ENCODE measurements at regions not wholly inside any gene's neighbourhood (a gene's known extent, or its start where the extent isn't known, plus 50 kb on each side); places are given as distances from the start of the nearest gene placed in this dataset.

DNA sequence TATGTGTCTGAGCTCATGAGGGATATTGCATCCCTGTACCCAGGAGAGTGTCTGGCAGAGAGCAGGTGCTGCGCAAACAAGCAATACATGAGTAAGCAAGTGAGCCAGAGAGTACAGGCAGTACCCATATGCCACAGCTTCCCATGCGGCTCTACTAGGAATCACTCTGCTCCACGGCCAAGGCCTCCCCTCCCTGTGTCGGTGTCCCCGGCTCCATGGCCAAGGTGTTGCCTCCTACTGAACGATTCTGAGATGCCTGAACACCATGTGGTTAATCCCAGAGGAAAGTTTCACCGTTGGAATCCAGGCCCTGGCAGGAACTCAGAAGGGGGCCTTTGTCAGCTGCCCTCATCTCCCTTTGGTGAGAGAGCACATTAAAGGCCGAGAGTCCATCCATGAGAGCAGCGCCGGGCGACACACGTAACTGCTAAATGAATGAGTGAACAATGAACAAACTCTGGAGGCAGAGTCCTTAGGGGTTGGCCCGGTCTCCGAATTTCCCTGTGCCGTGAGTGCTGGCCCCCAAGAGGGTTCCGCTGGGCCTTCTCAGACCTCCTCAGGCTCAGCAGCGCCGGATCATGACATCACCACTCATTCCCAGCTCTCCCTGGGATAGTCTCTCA lies 136.0 kb upstream of the FAM20C start:
- no peaks in the 10 kb centered on the region for H4K20me1 ChIP-seq (ENCODE audit: insufficient read depth, poor library complexity, severe bottlenecking)
- H3K36me3 ChIP-seq (replicated peaks; ENCODE audit: insufficient read depth, low read depth), result no peaks in the 10 kb centered on the region
- no peak overlapping the region for H3K4me3 ChIP-seq
- no peaks in the 10 kb centered on the region for H3K4me1 ChIP-seq (ENCODE audit: insufficient read depth)
- no peak for TF ChIP-seq EZH2 (IDR thresholded peaks at IDR 0.05; ENCODE audit: borderline replicate concordance)
- TF ChIP-seq, protein P1, sequence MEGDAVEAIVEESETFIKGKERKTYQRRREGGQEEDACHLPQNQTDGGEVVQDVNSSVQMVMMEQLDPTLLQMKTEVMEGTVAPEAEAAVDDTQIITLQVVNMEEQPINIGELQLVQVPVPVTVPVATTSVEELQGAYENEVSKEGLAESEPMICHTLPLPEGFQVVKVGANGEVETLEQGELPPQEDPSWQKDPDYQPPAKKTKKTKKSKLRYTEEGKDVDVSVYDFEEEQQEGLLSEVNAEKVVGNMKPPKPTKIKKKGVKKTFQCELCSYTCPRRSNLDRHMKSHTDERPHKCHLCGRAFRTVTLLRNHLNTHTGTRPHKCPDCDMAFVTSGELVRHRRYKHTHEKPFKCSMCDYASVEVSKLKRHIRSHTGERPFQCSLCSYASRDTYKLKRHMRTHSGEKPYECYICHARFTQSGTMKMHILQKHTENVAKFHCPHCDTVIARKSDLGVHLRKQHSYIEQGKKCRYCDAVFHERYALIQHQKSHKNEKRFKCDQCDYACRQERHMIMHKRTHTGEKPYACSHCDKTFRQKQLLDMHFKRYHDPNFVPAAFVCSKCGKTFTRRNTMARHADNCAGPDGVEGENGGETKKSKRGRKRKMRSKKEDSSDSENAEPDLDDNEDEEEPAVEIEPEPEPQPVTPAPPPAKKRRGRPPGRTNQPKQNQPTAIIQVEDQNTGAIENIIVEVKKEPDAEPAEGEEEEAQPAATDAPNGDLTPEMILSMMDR (IDR thresholded peaks at IDR 0.05; ENCODE audit: poor library complexity), result no peak
- TF ChIP-seq EZH2phosphoT487 (IDR thresholded peaks at IDR 0.05; ENCODE audit: low read depth, severe bottlenecking, unreplicated experiment), result no peak
- H3K4me2 ChIP-seq, result no peak overlapping the region
- H3K27me3 ChIP-seq, result no peaks in the 10 kb centered on the region
- 89% methylated on average over 18 of the region's 18 CpGs for WGBS (ENCODE audit: low lambda C conversion rate, missing lambda C conversion rate)
- no peaks in the 10 kb centered on the region for H3K79me2 ChIP-seq
- H2AFZ ChIP-seq, result no peak overlapping the region
- H3K27ac ChIP-seq, result no peak overlapping the region
- H3K9me2 ChIP-seq (replicated peaks; ENCODE audit: insufficient read depth), result no peaks in the 10 kb centered on the region
- H3K9me3 ChIP-seq (ENCODE audit: low read depth), result no peaks in the 10 kb centered on the region
- DNase-seq (ENCODE audit: low spot score), result no peak

DNA sequence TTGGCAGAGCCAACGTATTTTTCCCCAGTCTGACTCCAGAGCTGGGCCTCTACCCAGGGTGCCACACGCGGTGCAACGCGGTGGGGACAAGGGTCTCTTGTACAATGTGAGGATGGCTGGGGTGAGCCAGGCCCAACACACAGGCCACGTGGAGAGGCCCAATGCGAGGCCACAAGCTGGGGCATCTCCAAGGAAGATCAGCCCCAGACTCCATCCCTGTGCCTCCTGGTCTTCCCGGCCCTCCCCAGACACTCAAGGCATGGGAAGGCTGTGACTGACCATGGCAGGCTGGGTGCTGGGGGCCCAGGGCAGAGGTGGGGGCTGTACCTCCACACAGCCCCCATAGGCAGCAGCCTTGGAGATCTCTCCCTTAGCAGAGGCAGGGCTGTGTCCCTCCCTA lies 135.3 kb upstream of the FAM20C start:
- no peak for DNase-seq (ENCODE audit: low spot score)

DNA sequence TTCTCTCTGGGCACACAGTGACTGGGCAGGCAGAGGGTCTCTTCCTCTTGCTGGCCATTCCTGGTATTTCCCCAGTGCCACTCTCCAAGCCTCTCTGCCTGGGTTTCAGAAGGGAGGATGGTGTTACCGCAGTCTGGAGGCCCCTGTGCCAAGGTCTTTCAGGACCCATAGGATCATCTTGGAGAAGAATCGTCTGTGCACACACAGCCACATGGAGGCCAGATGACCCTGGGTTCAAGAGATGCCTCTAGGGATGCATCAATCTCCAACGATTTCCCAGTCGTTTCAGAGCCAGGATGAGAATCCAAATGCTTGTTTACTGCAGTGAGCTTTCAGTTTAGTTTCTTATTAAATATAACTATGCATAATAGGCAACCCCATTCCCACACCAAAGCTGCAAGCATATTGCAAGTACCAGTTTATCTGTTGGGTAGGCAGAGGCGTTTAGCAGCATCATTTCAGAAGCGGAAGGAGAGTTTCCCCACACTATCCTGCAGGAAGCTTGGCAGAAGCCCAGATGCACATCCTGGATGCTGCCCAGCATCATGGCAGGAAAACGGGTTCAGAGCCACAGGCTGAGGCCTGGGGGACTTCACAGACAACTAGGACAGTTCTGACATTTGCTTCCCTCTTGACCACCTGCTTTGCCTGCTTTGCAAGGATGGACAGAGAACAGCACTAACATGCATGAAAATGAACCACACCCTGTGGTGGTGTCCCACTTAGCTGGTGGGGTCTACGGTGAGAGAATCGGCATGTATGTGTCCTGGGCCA lies 134.7 kb upstream of the FAM20C start:
- Histone ChIP-seq H3K27ac (no peak overlapping the region), H3K79me2 (no peaks in the 10 kb centered on the region), H4K20me1 (ENCODE audit: insufficient read depth, poor library complexity, severe bottlenecking) (no peaks in the 10 kb centered on the region), H3K4me1 (ENCODE audit: insufficient read depth) (no peaks in the 10 kb centered on the region), H3K36me3 (replicated peaks; ENCODE audit: insufficient read depth, low read depth) (no peaks in the 10 kb centered on the region), H3K4me3 (no peak overlapping the region), H3K9me2 (replicated peaks; ENCODE audit: insufficient read depth) (no peaks in the 10 kb centered on the region), H2AFZ (no peak overlapping the region), H3K9me3 (ENCODE audit: low read depth) (no peaks in the 10 kb centered on the region), H3K27me3 (no peaks in the 10 kb centered on the region), H3K4me2 (no peak overlapping the region)
- 85% methylated on average over 9 of the region's 9 CpGs for WGBS (ENCODE audit: low lambda C conversion rate, missing lambda C conversion rate)
- no peak for TF ChIP-seq EZH2phosphoT487 (IDR thresholded peaks at IDR 0.05; ENCODE audit: low read depth, severe bottlenecking, unreplicated experiment)
- no peak for DNase-seq (ENCODE audit: low spot score)

More for the DNA sequence above, 135.3 kb upstream of the FAM20C start:
- H4K20me1 ChIP-seq (ENCODE audit: insufficient read depth, poor library complexity, severe bottlenecking), result no peaks in the 10 kb centered on the region
- no peaks in the 10 kb centered on the region for H3K4me1 ChIP-seq (ENCODE audit: insufficient read depth)
- no peak overlapping the region for H3K27ac ChIP-seq
- TF ChIP-seq EZH2 (IDR thresholded peaks at IDR 0.05; ENCODE audit: borderline replicate concordance) (no peak), EZH2phosphoT487 (IDR thresholded peaks at IDR 0.05; ENCODE audit: low read depth, severe bottlenecking, unreplicated experiment) (no peak)
- TF ChIP-seq, protein P1 (IDR thresholded peaks at IDR 0.05; ENCODE audit: poor library complexity), result no peak
- no peaks in the 10 kb centered on the region for H3K9me3 ChIP-seq (ENCODE audit: low read depth)
- H3K9me2 ChIP-seq (replicated peaks; ENCODE audit: insufficient read depth), result no peaks in the 10 kb centered on the region
- H3K4me2 ChIP-seq, result no peak overlapping the region
- H3K36me3 ChIP-seq (replicated peaks; ENCODE audit: insufficient read depth, low read depth), result no peaks in the 10 kb centered on the region
- H3K79me2 ChIP-seq, result no peaks in the 10 kb centered on the region
- H3K27me3 ChIP-seq, result no peaks in the 10 kb centered on the region
- no peak overlapping the region for H3K4me3 ChIP-seq
- 79% methylated on average over 8 of the region's 8 CpGs for WGBS (ENCODE audit: low lambda C conversion rate, missing lambda C conversion rate)
- H2AFZ ChIP-seq, result no peak overlapping the region

DNA sequence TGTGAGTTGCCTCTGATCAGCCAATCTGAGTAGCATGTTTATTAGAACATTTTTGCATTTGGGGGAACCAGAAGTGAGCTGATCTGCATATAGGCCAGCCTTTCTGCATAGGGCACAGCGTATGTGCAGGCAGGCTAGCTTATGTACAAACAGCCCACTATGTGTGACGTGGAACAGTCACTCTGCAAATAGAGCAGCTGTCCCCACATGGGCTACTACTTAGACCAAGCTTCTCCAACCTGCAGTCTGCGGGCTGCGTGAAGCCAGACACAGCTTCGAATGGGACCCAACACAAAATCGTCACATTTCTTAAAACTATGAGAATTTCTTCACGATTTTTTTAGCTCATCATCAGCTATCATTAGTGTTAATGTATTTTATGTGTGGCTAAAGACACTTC lies 134.1 kb upstream of the FAM20C start:
- no peaks in the 10 kb centered on the region for H3K79me2 ChIP-seq
- no peak for DNase-seq (ENCODE audit: low spot score)
- H3K9me2 ChIP-seq (replicated peaks; ENCODE audit: insufficient read depth), result no peaks in the 10 kb centered on the region
- no peaks in the 10 kb centered on the region for H3K36me3 ChIP-seq (replicated peaks; ENCODE audit: insufficient read depth, low read depth)
- H3K9me3 ChIP-seq (ENCODE audit: low read depth), result no peaks in the 10 kb centered on the region
- no peak overlapping the region for H3K27ac ChIP-seq
- WGBS (ENCODE audit: low lambda C conversion rate, missing lambda C conversion rate), result 89% methylated on average over 7 of the region's 7 CpGs
- no peaks in the 10 kb centered on the region for H3K4me1 ChIP-seq (ENCODE audit: insufficient read depth)
- H3K4me2 ChIP-seq, result no peak overlapping the region
- H3K4me3 ChIP-seq, result no peak overlapping the region
- TF ChIP-seq EZH2phosphoT487 (IDR thresholded peaks at IDR 0.05; ENCODE audit: low read depth, severe bottlenecking, unreplicated experiment), result no peak
- TF ChIP-seq, protein P1 (IDR thresholded peaks at IDR 0.05; ENCODE audit: poor library complexity), result no peak
- no peak for TF ChIP-seq EZH2 (IDR thresholded peaks at IDR 0.05; ENCODE audit: borderline replicate concordance)
- H3K27me3 ChIP-seq, result no peaks in the 10 kb centered on the region
- no peak overlapping the region for H2AFZ ChIP-seq
- H4K20me1 ChIP-seq (ENCODE audit: insufficient read depth, poor library complexity, severe bottlenecking), result no peaks in the 10 kb centered on the region

Measured in hepatocyte (in vitro differentiated cells).